Neural crest cell (in vitro differentiated cells): ENCODE measurements at regions not wholly inside any gene's neighbourhood (a gene's known extent, or its start where the extent isn't known, plus 50 kb on each side); places are given as distances from the start of the nearest gene placed in this dataset.

Experiments
- DNase-seq: peaks from one replicate; pipeline ENCODE4 v3.0.0; 2021; ENCODE audit warnings: low read depth, mixed read lengths, low spot score
- H3K27ac Mint-ChIP-seq: one replicate; pipeline ENCODE4 v1.8.0; 2021; ENCODE audit warnings: mild to moderate bottlenecking, mixed read lengths; ENCODE audit not compliant: unreplicated experiment
- H3K27me3 Mint-ChIP-seq: 2 replicates; pipeline ENCODE4 v1.8.0; 2021; ENCODE audit warnings: low read depth, mild to moderate bottlenecking, mixed read lengths
- H3K36me3 Mint-ChIP-seq: 2 replicates; pipeline ENCODE4 v1.8.0; 2021; ENCODE audit warnings: low read depth, mild to moderate bottlenecking, mixed read lengths
- H3K4me1 Mint-ChIP-seq: 2 replicates; pipeline ENCODE4 v1.8.0; 2021; ENCODE audit warnings: mixed read lengths
- H3K4me3 Mint-ChIP-seq: one replicate; pipeline ENCODE4 v1.8.0; 2021; ENCODE audit warnings: mild to moderate bottlenecking, mixed read lengths
- H3K9me3 Mint-ChIP-seq: 2 replicates; pipeline ENCODE4 v1.8.0; 2021; ENCODE audit warnings: mixed read lengths
- TF ChIP-seq, protein P1 (sequence below): fragments of 200-600 bp; sonication (generic); conservative IDR thresholded peaks from 2 replicates; pipeline ENCODE4 v1.5.0; 2021; ENCODE audit warnings: antibody characterized with exemption, mild to moderate bottlenecking

DNA sequence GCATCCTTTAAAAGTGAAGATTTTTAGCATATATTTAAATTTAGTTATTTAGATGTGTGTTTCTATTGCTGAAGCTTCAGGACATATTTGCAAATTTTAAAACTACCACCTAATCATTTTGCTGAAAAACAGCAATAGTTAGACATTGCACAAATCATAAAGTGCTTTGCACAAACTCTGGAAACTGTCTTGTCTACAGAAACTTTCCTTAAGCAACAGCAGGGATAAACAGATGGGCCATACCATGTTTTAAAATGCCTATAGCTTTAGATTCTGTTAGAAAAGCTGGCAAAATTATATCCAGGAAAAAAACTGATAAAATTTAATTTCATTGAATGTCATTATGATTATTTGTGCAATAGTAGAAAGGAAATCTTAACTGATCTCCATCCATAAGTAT, 1313.9 kb upstream of the ACVR2A start:
- DNase-seq = no peak
- H3K4me1 Mint-ChIP-seq = peaks cover 11% of the 10 kb centered on the region
- no peak overlapping the region for H3K27ac Mint-ChIP-seq
- TF ChIP-seq, protein P1, sequence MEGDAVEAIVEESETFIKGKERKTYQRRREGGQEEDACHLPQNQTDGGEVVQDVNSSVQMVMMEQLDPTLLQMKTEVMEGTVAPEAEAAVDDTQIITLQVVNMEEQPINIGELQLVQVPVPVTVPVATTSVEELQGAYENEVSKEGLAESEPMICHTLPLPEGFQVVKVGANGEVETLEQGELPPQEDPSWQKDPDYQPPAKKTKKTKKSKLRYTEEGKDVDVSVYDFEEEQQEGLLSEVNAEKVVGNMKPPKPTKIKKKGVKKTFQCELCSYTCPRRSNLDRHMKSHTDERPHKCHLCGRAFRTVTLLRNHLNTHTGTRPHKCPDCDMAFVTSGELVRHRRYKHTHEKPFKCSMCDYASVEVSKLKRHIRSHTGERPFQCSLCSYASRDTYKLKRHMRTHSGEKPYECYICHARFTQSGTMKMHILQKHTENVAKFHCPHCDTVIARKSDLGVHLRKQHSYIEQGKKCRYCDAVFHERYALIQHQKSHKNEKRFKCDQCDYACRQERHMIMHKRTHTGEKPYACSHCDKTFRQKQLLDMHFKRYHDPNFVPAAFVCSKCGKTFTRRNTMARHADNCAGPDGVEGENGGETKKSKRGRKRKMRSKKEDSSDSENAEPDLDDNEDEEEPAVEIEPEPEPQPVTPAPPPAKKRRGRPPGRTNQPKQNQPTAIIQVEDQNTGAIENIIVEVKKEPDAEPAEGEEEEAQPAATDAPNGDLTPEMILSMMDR = no peak
- H3K4me3 Mint-ChIP-seq = no peak overlapping the region
- no peaks in the 10 kb centered on the region for H3K27me3 Mint-ChIP-seq
- peaks cover under 1% of the 10 kb centered on the region for H3K36me3 Mint-ChIP-seq
- peaks cover under 1% of the 10 kb centered on the region for H3K9me3 Mint-ChIP-seq

DNA sequence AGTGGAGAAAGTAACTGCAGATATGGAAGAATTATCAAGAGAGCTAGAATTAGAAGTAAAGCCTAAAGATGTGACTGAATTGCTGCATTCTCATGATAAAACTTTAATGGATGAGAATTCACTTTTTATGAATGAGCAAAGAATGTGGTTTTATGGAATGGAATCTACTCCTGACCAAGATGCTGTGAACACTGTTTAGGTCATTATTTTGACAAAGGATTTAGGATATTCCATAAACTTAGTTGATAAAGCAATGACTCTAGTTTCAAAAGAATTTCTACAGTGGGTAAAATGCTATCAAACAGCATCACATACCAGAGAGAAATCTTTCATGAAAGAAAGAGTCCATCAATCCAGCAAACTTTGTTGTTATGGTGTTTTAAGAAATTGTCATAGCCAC, 1317.7 kb upstream of the ACVR2A start:
- Mint-ChIP-seq H3K4me3 (no peak overlapping the region), H3K36me3 (no peaks in the 10 kb centered on the region), H3K4me1 (peaks cover 15% of the 10 kb centered on the region), H3K27ac (no peak overlapping the region), H3K27me3 (no peaks in the 10 kb centered on the region), H3K9me3 (peaks cover 3% of the 10 kb centered on the region)
- no peak for DNase-seq
- TF ChIP-seq, protein P1 = no peak

DNA sequence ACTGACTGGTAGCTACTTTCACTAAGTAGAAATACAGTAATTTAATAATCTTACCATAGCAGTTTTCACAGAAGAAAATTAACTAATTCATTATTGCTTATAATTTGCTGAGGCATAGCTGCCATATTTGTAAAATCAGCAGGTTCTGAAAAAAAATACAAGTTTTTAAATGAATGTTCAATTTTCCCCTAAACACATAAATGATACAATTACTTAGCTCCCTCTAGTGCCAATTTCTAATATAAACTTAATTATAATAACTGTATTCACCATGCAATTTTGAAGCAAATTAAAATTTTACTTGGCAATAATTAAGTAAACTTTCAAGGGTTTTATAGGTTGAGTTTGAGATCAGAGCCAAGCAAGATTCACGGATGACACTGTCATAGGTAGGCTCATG, 1321.6 kb upstream of the ACVR2A start:
- no peak for DNase-seq
- H3K4me1 Mint-ChIP-seq = peaks cover 9% of the 10 kb centered on the region
- H3K9me3 Mint-ChIP-seq = peaks cover 3% of the 10 kb centered on the region
- no peak overlapping the region for H3K4me3 Mint-ChIP-seq
- TF ChIP-seq, protein P1 = peak; percentile 66
- H3K27me3 Mint-ChIP-seq = no peaks in the 10 kb centered on the region
- no peak overlapping the region for H3K27ac Mint-ChIP-seq
- H3K36me3 Mint-ChIP-seq = no peaks in the 10 kb centered on the region

DNA sequence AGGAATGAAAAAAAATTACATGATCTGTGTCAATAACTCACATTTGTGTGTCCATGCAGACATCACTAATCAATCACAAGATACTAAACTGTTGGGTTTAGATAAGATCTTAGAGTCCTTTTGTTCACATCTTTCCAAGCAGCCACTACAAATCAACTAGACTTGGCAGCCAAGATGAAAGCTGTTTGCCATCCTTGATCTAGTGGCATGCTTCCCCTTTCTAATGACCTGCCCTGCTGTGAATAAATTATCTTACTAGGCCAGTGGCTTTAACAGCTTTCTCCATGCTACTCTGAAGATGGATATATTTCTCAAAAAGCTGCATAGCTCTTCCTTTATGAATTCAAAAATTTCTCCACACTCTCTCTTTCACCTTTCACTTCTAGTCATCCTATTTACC, 1338.0 kb upstream of the ACVR2A start:
- no peak overlapping the region for H3K27ac Mint-ChIP-seq
- no peaks in the 10 kb centered on the region for H3K36me3 Mint-ChIP-seq
- no peaks in the 10 kb centered on the region for H3K9me3 Mint-ChIP-seq
- H3K4me1 Mint-ChIP-seq = no peaks in the 10 kb centered on the region
- TF ChIP-seq, protein P1 = no peak
- no peak overlapping the region for H3K4me3 Mint-ChIP-seq
- no peak for DNase-seq
- no peaks in the 10 kb centered on the region for H3K27me3 Mint-ChIP-seq

DNA sequence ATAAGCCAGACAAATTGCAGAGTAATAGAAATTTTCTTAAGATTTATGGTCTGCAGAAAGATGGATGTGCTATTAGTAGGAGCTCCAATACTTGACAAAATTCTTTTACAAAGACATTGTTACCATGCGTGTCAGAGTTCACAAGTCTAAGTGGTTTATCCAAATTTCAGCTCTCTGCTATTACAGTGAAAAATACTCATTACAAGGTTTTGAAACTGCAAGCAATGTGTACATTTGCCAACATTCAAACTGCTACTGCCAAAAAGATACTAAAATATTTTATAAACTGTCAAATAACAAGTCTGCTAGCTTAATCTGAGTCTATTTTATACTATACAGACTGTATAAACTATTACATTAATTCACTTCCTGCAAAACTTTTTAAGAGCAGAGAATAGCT, 1341.5 kb upstream of the ACVR2A start:
- TF ChIP-seq, protein P1 = no peak
- H3K4me1 Mint-ChIP-seq = no peaks in the 10 kb centered on the region
- H3K27ac Mint-ChIP-seq = no peak overlapping the region
- no peaks in the 10 kb centered on the region for H3K36me3 Mint-ChIP-seq
- H3K4me3 Mint-ChIP-seq = no peak overlapping the region
- no peaks in the 10 kb centered on the region for H3K9me3 Mint-ChIP-seq
- no peaks in the 10 kb centered on the region for H3K27me3 Mint-ChIP-seq
- DNase-seq = no peak

DNA sequence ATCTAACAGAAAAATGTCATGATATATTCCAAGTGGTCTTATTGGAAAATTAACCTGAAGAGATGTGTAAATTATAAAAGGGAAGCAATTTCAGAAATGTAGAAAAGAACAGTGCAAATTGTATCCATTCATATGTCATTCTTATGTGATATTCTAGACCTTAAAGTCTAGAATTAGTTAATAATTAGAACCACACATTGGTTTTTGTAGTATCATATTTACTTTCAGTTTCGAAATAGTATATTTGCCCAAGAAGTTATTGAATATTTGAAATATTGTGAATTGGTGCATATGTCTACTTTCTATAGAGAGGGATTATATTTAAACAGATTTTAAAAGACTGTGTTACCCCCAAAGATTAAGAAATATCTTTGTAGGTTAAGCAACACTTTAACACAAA, 1348.6 kb upstream of the ACVR2A start:
- Mint-ChIP-seq H3K27me3 (no peaks in the 10 kb centered on the region), H3K36me3 (peaks cover 11% of the 10 kb centered on the region), H3K4me1 (no peaks in the 10 kb centered on the region), H3K27ac (no peak overlapping the region), H3K9me3 (peaks cover 11% of the 10 kb centered on the region), H3K4me3 (no peak overlapping the region)
- DNase-seq = no peak
- TF ChIP-seq, protein P1 = no peak
